ENCODE measurements at regions not wholly inside any gene's neighbourhood (a gene's known extent, or its start where the extent isn't known, plus 50 kb on each side); places are given as distances from the start of the nearest gene placed in this dataset.

DNA sequence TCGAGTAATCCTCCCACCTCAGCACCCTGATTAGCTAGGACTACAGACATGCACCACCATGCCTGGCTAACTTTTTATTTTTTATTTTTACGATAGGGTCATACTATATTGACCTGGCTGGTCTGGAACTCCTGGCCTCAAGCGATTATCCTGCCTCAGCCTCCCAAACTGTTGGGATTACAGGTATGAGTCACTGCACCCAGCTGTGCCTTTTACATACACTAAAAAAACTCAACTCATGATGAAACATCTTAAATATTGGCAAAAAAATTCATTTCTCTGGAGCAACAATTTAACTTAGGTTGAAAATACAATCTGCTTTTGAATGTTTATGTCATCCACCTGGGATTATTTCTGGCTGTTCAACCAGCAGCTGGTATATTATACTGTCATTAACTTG, 598.3 kb upstream of the ZP4 start (continued):
- no peak for TF ChIP-seq MTA2 (IDR thresholded peaks at IDR 0.05; ENCODE audit: low read depth)
- TF ChIP-seq ZNF146 (CRISPR knock-in tag; IDR thresholded peaks at IDR 0.05; ENCODE audit: unreplicated experiment): no peak
- no peak for TF ChIP-seq MLLT1 (IDR thresholded peaks at IDR 0.05)

GRCh38 chr1:238488401-238488800, 597.7 kb upstream of the ZP4 start:
- FAIRE-seq (no peak), ATAC-seq (no peak), DNase-seq (ENCODE audit: extremely low read depth in 1 of 4, low spot score in 3 of 4) (no peak)
- no peak overlapping the region for H3K4me3 ChIP-seq
- no peaks in the 10 kb centered on the region for H3K79me2 ChIP-seq (ENCODE audit: control insufficient read depth, insufficient read depth, low read length)
- H4K20me1 ChIP-seq (replicated peaks; ENCODE audit: control insufficient read depth, insufficient read depth, low read length): no peaks in the 10 kb centered on the region
- H3K36me3 ChIP-seq (ENCODE audit: control insufficient read depth, insufficient read depth, low read length): no peaks in the 10 kb centered on the region
- no peaks in the 10 kb centered on the region for H3K27me3 ChIP-seq (ENCODE audit: control insufficient read depth in 2 of 2, insufficient read depth in 2 of 2, low read length in 2 of 2)
- H3K9me3 ChIP-seq (replicated peaks; ENCODE audit: control insufficient read depth, insufficient read depth, low read depth, low read length): no peaks in the 10 kb centered on the region; the same call in 1 of the 2 replicates
- no peak overlapping the region for H3K4me2 ChIP-seq (ENCODE audit: insufficient read depth, low read length)
- POLR2A ChIA-PET: interaction anchor here (0.6 kb wide), 1 partner anchor 90 kb away, joined by 4 read pairs; no protein-coding TSS in a partner anchor
- CTCF ChIA-PET (ENCODE audit: low intra/inter-chr PET ratio): no interaction called here
- BruUV-seq (replicated peaks): no TSS peak
- intact Hi-C loops (cut with micrococcal nuclease): no loop called here
- H3K9ac ChIP-seq (ENCODE audit: insufficient read depth in 1 of 2, low read depth in 2 of 2, low read length in 2 of 2): no peak overlapping the region
- H3K27ac ChIP-seq (ENCODE audit: extremely low read depth, low read depth, low read length): no peak overlapping the region
- no peak for TF ChIP-seq SP2 (IDR thresholded peaks at IDR 0.05; ENCODE audit: extremely low read depth, low read depth, low read length, poor library complexity, severe bottlenecking)
- no peak for TF ChIP-seq RAD21 (CRISPR knock-in tag; conservative IDR thresholded peaks at IDR 0.05 in 1 of 2, IDR thresholded peaks at IDR 0.05 in 1 of 2)
- no peak for TF ChIP-seq ZNF316 (IDR thresholded peaks at IDR 0.05)
- TF ChIP-seq ZNF75A (CRISPR knock-in tag; IDR thresholded peaks at IDR 0.05): no peak
- no peak for TF ChIP-seq FOXP1 (CRISPR knock-in tag; IDR thresholded peaks at IDR 0.05)
- no peak for TF ChIP-seq NFYB (IDR thresholded peaks at IDR 0.05; ENCODE audit: extremely low read depth, insufficient read length)
- no peak for TF ChIP-seq NCOR1 (IDR thresholded peaks at IDR 0.05)
- no peaks in the 10 kb centered on the region for H3K9me1 ChIP-seq (ENCODE audit: control insufficient read depth, insufficient read depth, low read length)
- H3K4me1 ChIP-seq (replicated peaks in 1 of 2; ENCODE audit: control insufficient read depth in 2 of 2, insufficient read depth in 2 of 2, low read length in 2 of 2): no peaks in the 10 kb centered on the region
- H2AFZ ChIP-seq (ENCODE audit: low read depth, low read length): no peak overlapping the region
- 0% methylated on average over 2 of the region's 2 CpGs for WGBS (ENCODE audit: insufficient coverage, low coverage, missing lambda C conversion rate)
- in situ Hi-C loops (cut with MboI): no loop called here

Measured in K562 (cell line).